NOMO-1 (cell line): ENCODE measurements at regions not wholly inside any gene's neighbourhood (a gene's known extent, or its start where the extent isn't known, plus 50 kb on each side); places are given as distances from the start of the nearest gene placed in this dataset.

Experiments used
- DNase-seq, 2 experiments: peaks; one replicate each; lab custom pipeline; 2025; ENCODE audit not compliant: unreplicated experiment in 2 of 2; lab: John Stamatoyannopoulos, UW

DNA sequence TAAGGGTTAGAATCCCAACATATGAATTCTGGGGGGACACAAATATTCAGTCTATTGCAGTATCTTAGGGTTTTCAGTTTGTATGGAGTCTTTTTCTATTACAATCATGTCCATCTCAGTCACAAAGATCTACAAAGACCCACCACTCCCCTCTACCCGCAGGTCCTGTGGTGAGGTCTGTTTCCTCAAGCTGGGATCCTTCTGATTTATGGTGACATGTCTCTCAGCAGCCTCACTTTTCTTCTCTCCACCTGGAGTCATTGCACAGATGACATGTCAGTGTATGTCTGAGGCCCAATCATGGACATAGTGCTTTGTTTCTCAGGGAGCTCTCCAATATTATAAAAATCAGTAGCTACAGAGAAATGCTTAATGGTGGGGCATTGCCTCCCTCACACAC lies 113.4 kb upstream of the RAB27B start:
- DNase-seq: no peak

DNA sequence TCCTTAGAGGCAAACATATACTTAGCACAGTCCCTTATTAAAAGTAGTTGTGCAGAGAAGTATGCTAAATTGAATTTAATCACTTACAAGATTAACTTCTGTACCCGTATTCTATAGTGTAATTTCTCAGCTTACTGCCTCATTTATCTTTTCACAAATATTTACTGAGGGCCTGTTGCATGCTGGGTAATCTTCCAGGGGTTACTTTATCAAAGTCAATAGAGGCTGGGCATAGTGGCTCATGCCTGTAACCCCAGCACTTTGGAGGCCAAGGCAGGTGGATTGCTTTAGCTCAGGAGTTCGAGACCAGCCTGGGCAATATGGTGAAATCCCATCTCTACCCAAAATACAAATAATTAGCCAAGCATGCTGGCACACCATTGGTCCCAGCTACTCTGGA lies 111.7 kb upstream of the RAB27B start:
- no peak for DNase-seq

DNA sequence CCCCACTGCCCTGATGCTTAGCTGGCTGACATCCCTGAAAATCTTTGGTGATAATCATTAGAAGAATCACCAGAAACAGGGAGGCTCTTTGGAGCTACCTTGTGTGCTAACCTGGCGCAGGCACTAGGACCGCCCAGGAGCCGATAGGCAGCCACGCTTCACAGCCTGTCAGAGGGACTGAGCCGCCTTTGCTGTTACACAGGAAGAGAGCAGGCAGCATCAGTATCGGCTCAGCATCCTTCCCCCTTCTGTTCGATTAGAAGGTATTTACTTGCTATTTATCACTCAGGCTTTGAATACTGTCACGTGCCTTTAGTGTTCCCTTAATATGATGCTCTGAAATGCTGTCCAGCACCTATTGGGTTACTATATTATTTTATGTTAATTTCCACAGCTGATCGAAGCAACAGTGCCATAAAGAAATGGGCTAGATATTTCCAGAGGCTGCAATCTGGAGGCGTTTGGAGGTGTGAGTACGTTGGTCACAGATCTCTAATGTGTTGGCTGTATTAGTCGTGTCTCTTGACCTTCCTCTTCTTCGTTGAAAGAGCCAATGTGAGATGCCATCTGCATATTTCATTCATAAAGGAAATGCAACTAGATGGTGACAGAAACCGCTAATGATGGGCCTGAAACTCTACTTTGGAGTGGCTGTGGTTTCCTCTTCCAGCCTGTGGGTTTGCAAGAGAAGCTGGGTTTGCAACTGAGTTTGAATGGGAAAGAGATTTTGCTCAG lies 110.4 kb upstream of the RAB27B start:
- peak; percentile 94 to 95 for DNase-seq

- no peak for DNase-seq
Observed at GRCh38 chr18:54718408-54718773, 109.9 kb upstream of the RAB27B start.

- DNase-seq: no peak
Observed at GRCh38 chr18:54720620-54721019, 107.7 kb upstream of the RAB27B start.

DNA sequence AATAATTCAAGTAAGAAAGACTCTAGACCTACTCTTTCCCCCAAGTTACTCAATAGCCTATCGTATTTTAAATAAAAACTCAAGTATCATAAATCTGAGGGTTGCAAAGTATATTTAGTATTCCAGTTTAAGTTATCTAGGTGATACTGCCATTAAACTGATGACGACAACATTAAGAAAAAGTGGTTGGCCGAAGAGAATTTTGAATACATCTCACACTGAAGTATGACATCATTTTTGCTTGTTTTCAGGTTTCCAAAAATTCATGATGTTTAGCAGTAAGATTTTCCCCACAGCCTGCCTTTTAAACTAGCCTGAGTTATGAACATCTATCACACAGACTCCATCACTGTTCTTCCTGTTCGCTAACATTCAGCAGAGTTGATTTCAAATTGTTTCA lies 102.1 kb upstream of the RAB27B start:
- no peak for DNase-seq

- peak in 1 of 2 experiments; percentile 16 for DNase-seq
Observed at GRCh38 chr18:54734059-54734458, 94.2 kb upstream of the RAB27B start.

- DNase-seq: no peak
Observed at GRCh38 chr18:54736981-54737380, 91.3 kb upstream of the RAB27B start.

GRCh38 chr18:54737986-54738385 lies 90.3 kb upstream of the RAB27B start:
- DNase-seq: no peak

GRCh38 chr18:54739476-54739875 lies 88.8 kb upstream of the RAB27B start:
- no peak for DNase-seq

DNA sequence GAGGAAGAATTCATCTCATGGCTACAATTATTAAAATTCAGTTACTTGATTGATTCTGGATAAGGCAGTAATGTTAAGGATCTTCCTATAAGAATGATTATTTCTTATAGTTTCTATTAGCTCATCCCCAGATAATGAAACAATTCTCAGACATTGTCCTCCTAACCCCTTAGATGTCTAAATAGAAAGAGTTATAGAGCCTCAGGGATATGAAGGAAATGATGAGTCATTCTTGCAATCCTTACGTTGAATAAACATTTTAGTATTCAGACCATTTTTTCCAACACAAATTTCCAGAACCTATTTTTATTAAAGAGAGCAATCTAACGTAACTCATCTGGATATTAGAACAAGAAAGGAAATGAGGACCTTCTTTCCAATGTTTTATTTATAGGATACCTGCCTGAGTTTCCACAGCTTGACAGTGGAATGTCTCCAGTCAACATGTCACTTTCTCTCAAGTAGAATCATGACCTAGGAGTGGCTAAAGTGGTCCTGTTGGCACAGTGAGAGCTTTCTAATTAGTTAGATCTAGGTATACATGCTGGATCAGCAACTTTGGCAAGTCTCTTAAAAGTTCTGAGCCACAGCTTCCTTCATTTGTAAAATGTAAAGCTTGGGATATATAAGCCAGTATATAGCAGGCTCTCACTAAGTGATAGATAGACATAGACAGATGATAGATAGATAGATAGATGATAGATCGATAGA lies 88.0 kb upstream of the RAB27B start:
- no peak for DNase-seq

DNA sequence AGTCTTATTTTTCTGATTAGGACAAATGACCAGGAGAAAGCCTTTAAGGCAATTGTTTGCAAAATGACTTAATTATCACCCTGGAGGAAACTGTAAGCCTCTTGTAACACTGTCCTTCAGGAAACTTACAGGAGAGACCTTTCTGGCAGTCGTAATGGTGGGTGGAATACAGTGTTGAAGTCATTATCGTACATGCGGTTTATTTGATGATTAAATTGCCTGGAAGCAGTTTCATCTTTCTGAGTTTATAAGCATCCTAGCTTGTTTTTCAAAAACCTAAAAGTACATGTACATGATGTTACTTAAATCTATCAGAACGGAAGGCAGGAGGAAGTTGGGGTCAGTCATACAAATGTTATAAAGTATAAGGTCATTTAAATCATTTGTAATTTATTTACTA lies 86.2 kb upstream of the RAB27B start:
- no peak for DNase-seq

DNA sequence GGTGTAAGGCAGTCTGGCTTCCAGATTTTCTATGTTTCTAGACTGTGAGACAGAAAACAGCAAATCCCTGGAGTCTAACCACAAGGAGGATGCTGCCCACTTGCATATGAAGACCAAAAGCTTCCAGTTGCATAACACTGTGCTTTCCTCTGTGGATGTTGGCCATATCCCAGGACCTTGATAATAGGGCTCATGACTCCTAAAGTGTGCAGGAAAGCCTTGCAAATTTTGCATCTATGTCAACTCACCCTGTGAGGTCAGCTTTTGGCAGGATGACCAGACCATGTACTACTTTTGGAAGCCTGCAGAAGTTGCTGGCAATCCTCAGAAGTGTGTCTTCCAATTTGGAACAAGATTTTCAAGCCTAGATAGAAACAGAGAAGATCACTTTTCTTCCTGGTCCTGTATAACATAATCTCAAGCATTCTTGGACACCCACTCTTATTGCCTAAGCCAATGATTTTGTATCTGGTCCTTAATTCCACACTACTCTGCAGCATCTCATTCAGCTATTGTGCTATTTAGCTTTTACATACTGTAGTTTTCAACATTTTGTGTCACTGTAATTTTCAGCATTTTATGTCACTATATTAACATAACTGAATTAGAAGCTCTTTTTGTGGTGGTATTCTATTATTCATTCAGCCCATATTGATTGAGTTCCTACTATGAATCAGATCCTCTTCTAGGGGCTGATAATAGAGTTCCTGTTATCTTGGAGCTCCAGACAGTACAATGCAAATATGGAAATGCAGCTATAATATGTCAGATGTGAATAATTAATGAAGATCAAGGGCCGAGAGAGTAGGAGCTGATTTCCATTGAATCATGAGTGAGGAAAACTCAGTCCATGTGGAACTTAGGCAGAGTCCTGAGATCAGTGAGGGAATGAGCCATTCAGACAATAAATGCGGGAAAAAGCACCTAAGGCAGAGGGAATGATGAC lies 85.3 kb upstream of the RAB27B start:
- no peak for DNase-seq

- no peak for DNase-seq
Observed at GRCh38 chr18:54743605-54743995, 84.7 kb upstream of the RAB27B start.

- DNase-seq: no peak
Observed at GRCh38 chr18:54749291-54749690, 79.0 kb upstream of the RAB27B start.

DNA sequence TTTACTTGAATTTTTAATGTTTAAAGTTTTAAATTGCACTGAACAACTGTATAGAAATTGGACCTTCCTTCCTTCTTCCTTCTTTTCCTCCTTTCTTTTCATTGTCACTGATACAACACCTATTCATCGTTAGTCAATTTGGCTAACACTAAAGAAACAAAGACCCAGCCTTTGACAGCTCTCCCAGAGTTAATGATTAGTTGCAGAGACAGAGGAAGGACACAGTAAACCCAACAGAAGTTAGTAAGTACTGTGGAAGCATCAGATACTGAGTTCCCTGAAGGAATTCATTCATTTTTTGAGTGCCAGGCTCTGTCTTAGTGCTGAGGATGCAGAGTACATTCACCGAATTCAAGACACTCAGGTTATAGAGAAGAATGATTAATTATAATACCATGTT lies 77.9 kb upstream of the RAB27B start:
- DNase-seq: no peak

DNA sequence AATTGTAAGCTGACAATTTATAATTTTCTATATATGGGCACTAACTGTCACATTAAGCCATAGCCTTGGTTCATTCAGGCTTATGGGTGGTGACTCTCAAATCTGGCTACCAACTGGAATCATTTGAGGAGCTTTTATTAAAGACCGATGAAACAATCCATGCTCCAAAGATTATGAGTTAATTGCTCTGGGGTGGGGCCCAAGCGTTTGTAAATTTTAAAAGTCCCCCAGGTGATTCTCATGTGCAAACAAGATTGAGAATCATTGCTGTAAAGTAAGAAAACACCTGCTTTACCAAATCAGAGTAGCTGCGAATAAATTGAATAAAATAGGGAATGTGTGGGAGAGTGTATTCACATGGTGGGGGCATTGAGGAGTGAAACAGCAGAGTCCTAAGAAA lies 76.1 kb upstream of the RAB27B start:
- no peak for DNase-seq

DNA sequence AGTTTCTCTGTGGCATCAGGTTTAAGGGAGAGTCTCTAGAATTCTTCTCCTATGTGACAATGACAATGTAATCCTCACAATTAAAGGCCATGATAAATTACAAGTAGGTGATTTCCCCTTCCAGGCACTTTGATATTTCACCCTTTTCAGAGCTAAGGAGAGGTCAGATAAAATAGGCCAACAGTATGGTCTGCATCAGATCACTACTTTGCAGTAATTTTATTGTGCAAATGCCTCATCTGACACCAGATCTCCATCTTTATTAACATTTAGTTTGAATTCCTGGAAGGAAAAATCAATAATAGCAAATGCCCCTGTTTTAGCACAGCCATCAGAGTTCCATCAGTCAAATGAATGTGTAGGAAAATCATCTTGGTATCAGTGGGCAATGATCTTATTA lies 72.8 kb upstream of the RAB27B start:
- DNase-seq: no peak

- DNase-seq: no peak
Observed at GRCh38 chr18:54762386-54762785, 65.9 kb upstream of the RAB27B start.

GRCh38 chr18:54764786-54765185 lies 63.5 kb upstream of the RAB27B start:
- no peak for DNase-seq

DNA sequence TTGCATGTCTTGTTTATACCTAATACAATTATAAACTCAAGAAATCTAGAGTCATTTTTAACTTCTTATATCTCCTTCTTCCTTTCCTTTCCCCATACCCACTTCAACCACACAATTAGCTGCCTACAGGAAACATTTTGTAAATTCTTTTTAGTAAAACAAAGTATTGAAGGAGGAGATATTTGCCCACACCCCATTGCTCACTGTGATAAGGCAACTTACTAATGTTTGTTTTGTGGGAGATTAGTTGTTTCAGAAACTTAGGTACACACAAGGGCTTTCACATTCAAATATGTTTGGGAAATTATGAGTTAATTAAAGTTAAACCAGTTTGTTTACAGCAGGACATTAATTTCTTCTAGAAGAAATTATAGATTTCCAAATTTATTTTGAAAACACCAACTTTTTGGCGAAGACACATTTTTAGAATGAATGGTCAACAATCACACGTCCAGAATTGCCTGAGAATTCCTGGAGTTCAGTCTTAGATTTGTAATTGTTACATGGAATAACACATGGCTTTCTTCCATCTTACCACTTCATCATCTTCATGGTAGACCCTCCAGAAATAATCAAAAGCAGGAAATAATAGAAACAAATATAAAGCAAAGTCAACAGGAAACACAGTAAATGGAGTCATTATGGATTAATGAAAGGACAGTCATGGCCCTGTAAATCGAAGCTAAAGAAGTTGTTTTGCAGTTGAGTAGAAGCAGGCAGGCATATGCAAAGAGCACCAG lies 62.5 kb upstream of the RAB27B start:
- no peak for DNase-seq
